ENCODE measurements at regions not wholly inside any gene's neighbourhood (a gene's known extent, or its start where the extent isn't known, plus 50 kb on each side); places are given as distances from the start of the nearest gene placed in this dataset.

- DNase-seq (ENCODE audit: low spot score): no peak
- no peak for TF ChIP-seq CTCF (IDR thresholded peaks at IDR 0.05)
- no peak for ATAC-seq (ENCODE audit: low FRiP score)
Measured at GRCh38 chr7:79833616-79834015, 301.0 kb upstream of the GNAI1 start.

GRCh38 chr7:79828866-79829265 is 305.8 kb upstream of the GNAI1 start:
- DNase-seq (ENCODE audit: low spot score) (no peak), ATAC-seq (ENCODE audit: low FRiP score) (no peak)
- TF ChIP-seq CTCF (IDR thresholded peaks at IDR 0.05): no peak

- TF ChIP-seq CTCF (IDR thresholded peaks at IDR 0.05): no peak
- ATAC-seq (ENCODE audit: low FRiP score): no peak
- no peak for DNase-seq (ENCODE audit: low spot score)
Measured at GRCh38 chr7:79823246-79823951, 311.2 kb upstream of the GNAI1 start.

GRCh38 chr7:79822620-79823240 is 311.9 kb upstream of the GNAI1 start:
- ATAC-seq (ENCODE audit: low FRiP score) (no peak), DNase-seq (ENCODE audit: low spot score) (no peak)
- no peak for TF ChIP-seq CTCF (IDR thresholded peaks at IDR 0.05)

GRCh38 chr7:79820387-79820786 is 314.2 kb upstream of the GNAI1 start:
- peak; percentile 22 for DNase-seq (ENCODE audit: low spot score)
- ATAC-seq (ENCODE audit: low FRiP score): peak; percentile 81
- TF ChIP-seq CTCF (IDR thresholded peaks at IDR 0.05): no peak

GRCh38 chr7:79810916-79811315 is 323.7 kb upstream of the GNAI1 start:
- no peak for TF ChIP-seq CTCF (IDR thresholded peaks at IDR 0.05)
- ATAC-seq (ENCODE audit: low FRiP score) (no peak), DNase-seq (ENCODE audit: low spot score) (no peak)

- no peak for DNase-seq (ENCODE audit: low spot score)
- no peak for TF ChIP-seq CTCF (IDR thresholded peaks at IDR 0.05)
- no peak for ATAC-seq (ENCODE audit: low FRiP score)
Measured at GRCh38 chr7:79806161-79806734, 328.4 kb upstream of the GNAI1 start.

Measured in omental fat pad (tissue), 3 donors.